Fibroblast of upper back skin (primary cell): ENCODE measurements at regions not wholly inside any gene's neighbourhood (a gene's known extent, or its start where the extent isn't known, plus 50 kb on each side); places are given as distances from the start of the nearest gene placed in this dataset.
"Not testable (repeated sequence)": the region's sequence is repeated elsewhere in the genome, so short reads cannot be mapped to it uniquely, and the experiment has no call there.

Source experiments
- DNase-seq: peaks from one replicate; pipeline ENCODE4 v3.0.0-alpha.2; 2013

DNA sequence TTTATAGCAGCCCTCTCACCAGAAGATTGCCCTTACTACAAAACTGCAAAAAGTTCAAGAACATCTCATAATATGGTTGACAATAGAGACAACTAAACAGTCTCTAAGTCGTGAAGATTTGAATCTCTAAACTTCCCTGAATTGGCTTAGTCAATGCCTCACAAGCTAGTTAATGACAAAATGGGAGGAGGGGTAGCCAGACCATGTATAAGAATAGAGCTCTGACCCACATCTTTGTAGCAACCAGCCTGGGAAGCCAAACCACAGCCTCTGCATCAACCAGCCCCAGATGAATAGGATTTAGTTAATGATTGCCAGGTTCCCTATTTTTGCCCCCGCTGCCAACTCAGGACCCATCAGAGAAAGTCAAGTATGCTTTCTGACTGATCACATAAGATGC is 1265.9 kb upstream of the PCDH10 start:
- peak; percentile 2 for DNase-seq

DNA sequence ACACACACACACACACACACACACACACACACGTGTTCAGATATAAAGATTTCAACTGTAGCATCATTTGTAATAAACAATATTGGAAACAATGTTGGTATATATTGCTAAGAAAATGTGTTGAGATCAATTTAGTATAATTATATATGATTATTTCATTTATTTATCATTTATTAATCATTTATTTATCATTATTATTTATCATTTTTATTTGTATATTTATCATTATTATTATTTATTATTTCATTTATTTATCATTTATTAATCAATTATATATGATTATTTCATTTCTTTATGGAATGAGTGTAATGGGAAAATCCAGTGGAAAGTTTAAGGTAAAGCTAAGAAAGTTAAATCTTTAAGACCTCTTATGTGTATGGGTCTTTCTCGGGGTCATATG is 1223.4 kb upstream of the PCDH10 start:
- DNase-seq, result not testable (repeated sequence)

DNA sequence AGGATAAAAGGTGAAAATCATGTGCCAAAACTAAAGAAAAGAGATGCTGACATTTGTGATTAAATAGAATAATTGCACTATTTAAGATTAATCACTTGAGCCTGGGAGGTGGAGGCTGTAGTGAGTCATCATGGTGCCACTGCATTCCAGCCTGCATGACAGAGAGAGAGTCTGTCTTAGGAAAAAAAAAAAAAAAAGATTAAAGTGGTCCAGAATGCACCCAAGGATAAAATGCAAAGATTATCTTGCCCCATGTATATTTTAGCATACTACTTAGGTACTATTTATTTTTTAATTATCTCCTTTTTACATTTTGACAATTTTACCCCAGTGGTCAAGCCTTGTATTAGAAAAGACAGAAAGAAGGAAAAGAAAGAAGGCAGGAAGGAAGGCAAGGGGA is 1181.4 kb upstream of the PCDH10 start:
- DNase-seq, result peak; percentile 56

DNA sequence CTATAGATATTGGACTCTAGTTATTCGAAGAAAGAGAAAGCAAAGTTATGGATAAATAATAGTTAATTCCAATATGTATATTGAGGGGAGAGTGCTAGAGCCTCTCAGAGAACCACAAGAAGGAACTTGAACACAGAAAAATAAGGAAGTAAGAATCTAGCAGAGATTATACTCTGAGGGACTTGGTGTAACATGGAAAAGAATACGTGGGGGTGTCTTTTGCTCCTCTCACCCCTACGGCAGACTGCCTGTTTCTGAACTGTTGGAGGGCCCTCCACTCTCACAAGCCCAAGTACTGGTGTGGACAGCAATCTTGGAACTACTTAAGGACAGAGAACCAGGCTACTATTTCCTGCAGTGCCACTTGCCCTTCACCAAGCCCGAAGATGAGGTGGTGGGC is 1174.4 kb upstream of the PCDH10 start:
- DNase-seq, result no peak

DNA sequence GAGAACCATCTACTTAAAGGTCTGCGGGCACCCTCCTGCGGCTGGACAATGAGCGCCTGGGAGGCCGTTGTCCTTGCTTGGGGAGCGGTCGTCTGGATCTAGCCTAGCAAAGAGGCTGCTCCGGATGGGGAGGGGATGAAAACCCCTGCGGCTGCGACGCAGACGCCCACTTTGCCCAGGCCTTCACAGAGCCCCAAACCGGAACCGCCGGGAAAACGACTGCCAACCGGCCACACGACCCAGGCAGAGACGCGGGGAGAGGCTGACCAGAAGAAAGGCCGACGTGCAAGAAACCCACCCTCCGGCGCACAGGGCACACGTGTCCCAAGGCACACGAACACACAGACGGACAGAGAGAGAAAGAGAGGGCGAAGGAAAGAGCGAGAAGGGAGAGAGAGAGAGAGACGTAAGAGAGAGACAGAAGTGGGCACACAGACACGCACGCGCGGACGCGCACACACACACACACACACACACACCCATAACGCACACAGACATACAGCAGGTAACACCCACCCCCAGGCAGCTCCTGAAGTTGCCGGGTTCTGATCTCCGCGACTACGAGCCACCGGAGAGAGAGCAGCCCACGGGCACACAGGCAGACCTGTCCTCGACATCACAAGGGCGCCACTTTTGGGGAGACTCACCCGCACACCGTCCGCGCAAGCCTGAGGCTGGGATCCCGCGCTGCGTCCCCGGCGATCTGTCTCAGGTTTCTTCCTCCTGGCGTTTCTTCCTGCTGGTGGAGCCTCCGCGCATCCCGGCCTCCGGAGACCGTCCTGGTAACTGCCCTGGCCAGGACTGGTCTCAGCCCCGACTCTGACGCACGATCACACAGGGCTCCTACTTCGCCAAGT is 1173.6 kb upstream of the PCDH10 start:
- not testable (repeated sequence) for DNase-seq

- not testable (repeated sequence) for DNase-seq
Measured at GRCh38 chr4:131976133-131977002, 1172.7 kb upstream of the PCDH10 start.

DNA sequence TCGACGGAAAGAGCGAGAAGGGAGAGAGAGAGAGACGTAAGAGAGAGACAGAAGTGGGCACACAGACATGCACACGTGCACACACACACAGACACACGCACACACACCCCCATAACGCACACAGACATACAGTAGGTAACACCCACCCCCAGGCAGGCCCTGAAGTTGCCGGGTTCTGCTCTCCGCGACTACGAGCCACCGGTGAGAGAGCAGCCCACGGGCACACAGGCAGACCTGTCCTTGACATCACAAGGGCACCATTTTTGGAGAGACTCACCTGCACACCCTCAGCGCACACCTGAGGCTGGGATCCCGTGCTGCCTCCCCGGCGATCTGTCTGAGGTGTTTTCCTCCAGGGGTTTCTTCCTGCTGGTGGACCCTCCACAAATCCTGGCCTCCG is 1171.0 kb upstream of the PCDH10 start:
- DNase-seq, result no peak

- no peak for DNase-seq
Measured at GRCh38 chr4:131989576-131989975, 1159.5 kb upstream of the PCDH10 start.

DNA sequence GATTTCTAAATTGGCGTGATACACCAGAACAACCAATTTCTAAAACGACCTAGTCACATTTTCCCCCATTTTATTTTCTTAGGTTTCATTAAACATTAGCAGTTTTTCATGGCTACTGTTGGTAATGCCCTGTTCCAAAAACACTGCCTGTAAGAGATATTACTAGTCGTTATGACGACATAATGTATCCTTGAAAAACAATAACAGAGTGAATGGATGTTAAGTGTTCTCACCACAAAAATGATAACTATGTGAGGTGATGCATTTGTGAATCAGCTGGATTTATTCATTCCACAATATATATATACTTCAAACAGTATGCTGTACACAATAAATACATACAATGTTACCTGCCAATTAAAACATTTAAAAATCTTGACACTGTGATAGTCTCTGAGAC is 1147.6 kb upstream of the PCDH10 start:
- peak; percentile 59 for DNase-seq

GRCh38 chr4:132003593-132003992 is 1145.5 kb upstream of the PCDH10 start:
- DNase-seq, result no peak

DNA sequence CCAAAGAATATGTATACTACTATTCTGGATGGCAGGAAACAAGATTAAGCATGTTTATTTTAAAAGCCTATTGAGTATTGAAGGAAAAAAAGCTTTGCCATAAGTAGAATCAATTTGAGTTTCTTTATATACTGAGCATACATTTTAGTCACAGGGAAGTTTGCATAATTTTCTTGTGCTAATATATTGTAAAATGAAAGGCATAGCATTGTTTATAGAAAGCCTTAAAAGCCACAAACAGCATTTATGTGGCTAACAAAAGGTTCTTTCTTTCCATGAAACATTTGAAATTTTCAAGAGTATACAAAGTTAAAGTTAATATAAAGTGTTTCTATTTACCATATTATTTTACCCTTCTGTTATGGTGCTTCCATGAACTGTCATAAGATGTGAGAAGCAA is 1133.8 kb upstream of the PCDH10 start:
- no peak for DNase-seq

DNA sequence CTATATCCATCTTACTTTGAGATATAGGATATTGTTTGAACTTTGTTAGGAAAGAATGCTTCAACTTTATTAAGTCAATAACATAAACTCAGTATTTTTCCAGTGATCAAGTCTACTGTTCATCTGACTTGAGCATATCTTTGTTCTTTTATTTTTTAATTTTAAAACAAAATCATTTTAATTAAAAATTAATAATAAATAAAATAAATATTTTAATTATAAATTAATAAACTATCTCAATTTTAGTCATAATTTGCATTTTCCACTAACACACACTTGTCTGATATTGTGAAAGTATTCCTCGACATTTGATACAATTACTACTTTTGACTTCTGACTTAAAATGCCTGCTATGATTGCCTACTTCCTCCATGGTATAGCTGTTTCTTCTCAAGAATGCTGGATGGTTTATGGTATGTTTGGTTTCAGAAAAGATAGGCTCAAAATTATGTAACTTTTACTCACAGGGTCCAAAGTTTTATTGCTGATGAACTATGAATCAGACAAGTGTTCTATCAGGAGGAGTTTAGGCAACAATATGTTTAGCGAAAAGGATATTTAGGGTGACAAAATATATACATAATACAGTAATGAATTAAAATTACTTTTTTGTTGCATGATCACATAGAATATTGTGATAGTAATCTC is 1132.3 kb upstream of the PCDH10 start:
- no peak for DNase-seq

GRCh38 chr4:132026166-132026565 is 1122.9 kb upstream of the PCDH10 start:
- DNase-seq, result no peak

GRCh38 chr4:132026816-132027215 is 1122.3 kb upstream of the PCDH10 start:
- no peak for DNase-seq

GRCh38 chr4:132056496-132056895 is 1092.6 kb upstream of the PCDH10 start:
- no peak for DNase-seq

- DNase-seq, result no peak
Measured at GRCh38 chr4:132059227-132059626, 1089.9 kb upstream of the PCDH10 start.

- DNase-seq, result no peak
Measured at GRCh38 chr4:132062611-132063239, 1086.4 kb upstream of the PCDH10 start.

DNA sequence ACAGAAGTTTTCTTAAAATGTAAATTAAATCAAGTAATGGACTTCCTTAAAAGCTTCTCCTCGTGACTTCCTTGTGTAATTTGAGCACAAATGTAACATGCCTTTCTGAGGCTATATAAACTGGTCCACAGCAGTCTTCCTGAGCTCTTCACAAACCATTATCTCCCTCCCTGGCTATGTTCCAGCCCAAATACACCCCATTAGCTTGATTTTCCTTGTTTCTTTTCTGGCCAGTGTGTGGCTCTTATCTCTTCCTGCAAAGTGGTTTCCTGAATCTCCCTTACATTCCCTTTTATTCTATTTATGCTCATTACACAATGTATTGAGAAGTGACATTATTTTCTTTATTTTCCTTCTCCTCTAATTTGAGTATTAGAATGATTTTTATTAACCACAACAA is 1085.3 kb upstream of the PCDH10 start:
- DNase-seq, result no peak

GRCh38 chr4:132065940-132066495 is 1083.1 kb upstream of the PCDH10 start:
- no peak for DNase-seq

DNA sequence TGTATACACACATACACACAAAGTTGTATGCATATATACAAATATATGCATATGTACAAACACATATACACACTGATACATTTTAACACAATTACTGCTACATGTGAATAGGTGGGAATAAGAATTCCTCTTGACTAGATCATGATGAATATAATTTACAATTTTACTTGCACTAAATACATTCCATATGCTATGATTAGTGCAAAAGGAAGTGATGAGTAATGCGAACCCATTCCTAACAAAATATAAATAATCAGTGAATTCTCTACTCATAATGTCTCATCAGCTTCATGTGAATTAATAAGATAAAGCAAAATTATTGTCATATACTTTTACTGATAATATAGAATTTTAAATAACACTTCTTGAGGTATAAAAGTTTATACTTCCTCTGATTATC is 1077.3 kb upstream of the PCDH10 start:
- DNase-seq, result peak; percentile 62

DNA sequence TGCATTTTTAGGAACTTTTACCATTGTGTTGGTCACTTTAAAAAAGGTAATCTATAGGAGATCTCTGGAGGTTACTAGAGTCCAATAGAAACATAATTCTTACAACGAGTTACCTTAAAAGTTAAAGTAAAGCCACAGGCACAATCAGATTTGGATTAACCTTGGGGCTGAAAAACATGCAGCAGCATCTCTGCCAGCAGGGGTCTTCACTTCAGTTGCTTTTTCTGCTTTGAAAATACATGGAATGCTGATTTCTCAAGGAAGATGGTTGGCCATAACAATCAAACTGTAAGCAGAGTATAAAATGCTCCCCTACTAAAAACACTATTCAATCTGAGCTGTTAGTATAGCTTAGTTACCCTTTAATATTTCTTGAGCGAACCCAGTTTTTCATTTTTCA is 1072.3 kb upstream of the PCDH10 start:
- DNase-seq, result no peak

DNA sequence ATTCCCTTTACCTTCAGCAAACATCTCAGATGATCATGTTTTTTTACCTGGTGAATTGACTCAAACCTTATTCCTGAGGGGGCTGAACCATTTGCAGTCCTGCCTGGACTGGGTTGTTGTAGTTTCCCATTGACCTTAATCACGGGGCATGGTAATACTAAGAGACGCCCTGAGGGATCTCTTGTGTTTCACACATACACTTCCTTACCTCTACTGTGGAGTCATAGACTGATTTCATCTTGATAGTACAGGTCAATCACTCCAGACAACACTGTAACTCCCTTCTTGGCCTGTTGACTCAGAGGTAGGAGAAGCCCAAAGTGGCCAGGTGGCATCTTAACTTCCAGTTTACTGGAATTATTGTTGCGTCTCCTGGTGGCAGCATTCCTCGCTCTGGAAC is 1064.0 kb upstream of the PCDH10 start:
- no peak for DNase-seq

DNA sequence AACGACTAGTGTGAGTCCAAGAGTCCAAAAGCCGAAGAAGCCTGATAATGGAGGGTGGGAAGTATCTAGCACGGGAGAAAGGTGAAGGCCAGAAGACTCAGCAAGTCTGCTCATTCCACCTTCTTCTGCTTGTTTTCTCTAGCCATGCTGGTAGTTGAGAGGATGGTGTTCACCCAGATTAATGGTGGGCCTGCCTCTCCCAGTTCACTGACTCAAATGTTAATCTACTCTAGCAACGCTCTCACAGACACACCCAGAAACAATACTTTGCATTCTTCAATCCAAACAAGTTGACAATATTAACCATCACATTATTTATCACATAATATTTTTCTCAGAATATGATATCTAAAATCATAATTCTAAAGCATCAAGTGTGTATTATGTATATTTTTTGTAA is 1055.1 kb upstream of the PCDH10 start:
- DNase-seq, result no peak
